CD14-positive monocyte (primary cell): ENCODE measurements at regions not wholly inside any gene's neighbourhood (a gene's known extent, or its start where the extent isn't known, plus 50 kb on each side); places are given as distances from the start of the nearest gene placed in this dataset.

Source experiments
- DNase-seq, 3 donors: peaks; one replicate each; pipeline ENCODE4 v3.0.0-alpha.2; 2011 to 2022
- H2AFZ ChIP-seq: 2 replicates; pipeline ENCODE4 v1.6.0; 2012; ENCODE audit warnings: mild to moderate bottlenecking, low read depth, low read length, inconsistent platforms; ENCODE audit not compliant: insufficient read depth, poor library complexity, severe bottlenecking
- H3K27ac ChIP-seq, 2 donors: 1 replicate in 1 of 2; 2 replicates in 1 of 2; pipeline ENCODE4 v1.5.1; 2012 to 2013; ENCODE audit warnings: low read length in 2 of 2, control low read depth in 1 of 2, inconsistent platforms in 1 of 2, low read depth in 1 of 2, mild to moderate bottlenecking in 1 of 2
- H3K27me3 ChIP-seq, 2 donors: one replicate each; pipeline versions ENCODE4 v1.6.0 to v1.6.1; 2011 to 2013; ENCODE audit warnings: low read length in 2 of 2; ENCODE audit not compliant: control insufficient read depth in 2 of 2, insufficient read depth in 2 of 2
- H3K36me3 ChIP-seq, 2 donors: replicated peaks in 1 of 2; 1 replicate in 1 of 2; 2 replicates in 1 of 2; pipeline versions ENCODE4 v1.5.1 to v1.6.1; 2012 to 2013; ENCODE audit warnings: low read length in 2 of 2, control low read depth in 1 of 2, inconsistent platforms in 1 of 2, mild to moderate bottlenecking in 1 of 2; ENCODE audit not compliant: insufficient read depth in 2 of 2, control insufficient read depth in 1 of 2
- H3K4me1 ChIP-seq, 2 donors: 1 replicate in 1 of 2; 2 replicates in 1 of 2; pipeline versions ENCODE4 v1.5.1 to v1.6.1; 2012 to 2013; ENCODE audit warnings: low read length in 2 of 2, control low read depth in 1 of 2, inconsistent platforms in 1 of 2, mild to moderate bottlenecking in 1 of 2, moderate library complexity in 1 of 2; ENCODE audit not compliant: insufficient read depth in 2 of 2, control insufficient read depth in 1 of 2
- H3K4me2 ChIP-seq: replicated peaks from 2 replicates; pipeline ENCODE3; 2012; ENCODE audit warnings: low read length, moderate library complexity, mild to moderate bottlenecking; ENCODE audit not compliant: poor library complexity, severe bottlenecking; ENCODE audit errors: extremely low read depth
- H3K4me3 ChIP-seq, 3 experiments: fragments of 200-600 bp in 1 of 3; sonication (generic) in 1 of 3; replicated peaks in 1 of 3; 1 replicate in 2 of 3; 2 replicates in 1 of 3; pipeline ENCODE4 v1.5.1; 2011 to 2013; ENCODE audit warnings: low read length in 3 of 3, mild to moderate bottlenecking in 3 of 3, control low read depth in 2 of 3, low read depth in 2 of 3, inconsistent platforms in 1 of 3, moderate library complexity in 1 of 3
- H3K79me2 ChIP-seq: 2 replicates; pipeline ENCODE4 v1.6.0; 2012; ENCODE audit warnings: mild to moderate bottlenecking, control low read depth, inconsistent platforms, low read length, moderate library complexity; ENCODE audit not compliant: insufficient read depth
- H3K9ac ChIP-seq: 2 replicates; pipeline ENCODE4 v1.6.0; 2017; ENCODE audit warnings: low read length, mild to moderate bottlenecking; ENCODE audit not compliant: insufficient read depth, poor library complexity, severe bottlenecking
- H3K9me3 ChIP-seq, 2 donors: replicated peaks in 1 of 2; 1 replicate in 1 of 2; 2 replicates in 1 of 2; pipeline versions ENCODE4 v1.5.1 to v1.6.1; 2012 to 2013; ENCODE audit warnings: low read length in 2 of 2, control low read depth in 1 of 2; ENCODE audit not compliant: control insufficient read depth in 1 of 2, insufficient read depth in 1 of 2
- H4K20me1 ChIP-seq: 2 replicates; pipeline ENCODE4 v1.6.0; 2012; ENCODE audit warnings: mild to moderate bottlenecking, low read length, control low read depth, moderate library complexity; ENCODE audit not compliant: insufficient read depth
- H3K27ac Mint-ChIP-seq, 7 donors: one replicate each; pipeline ENCODE4 v1.8.0; 2020; ENCODE audit warnings: mild to moderate bottlenecking in 7 of 7, mixed read lengths in 7 of 7, moderate library complexity in 6 of 7, inconsistent platforms in 2 of 7
- H3K27me3 Mint-ChIP-seq, 3 donors: one replicate each; pipeline ENCODE4 v1.8.0; 2021 to 2022; ENCODE audit warnings: low read depth in 3 of 3, mild to moderate bottlenecking in 3 of 3, mixed read lengths in 3 of 3, moderate library complexity in 3 of 3, inconsistent platforms in 1 of 3
- H3K36me3 Mint-ChIP-seq, 2 donors: one replicate each; pipeline ENCODE4 v1.8.0; 2020; ENCODE audit warnings: mixed read lengths in 2 of 2, inconsistent platforms in 1 of 2, mild to moderate bottlenecking in 1 of 2
- H3K4me1 Mint-ChIP-seq: one replicate; pipeline ENCODE4 v1.8.0; 2020; ENCODE audit warnings: mild to moderate bottlenecking, mixed read lengths
- H3K4me3 Mint-ChIP-seq, 2 donors: one replicate each; pipeline ENCODE4 v1.8.0; 2020; ENCODE audit warnings: mild to moderate bottlenecking in 2 of 2, mixed read lengths in 2 of 2, moderate library complexity in 1 of 2
- H3K9me3 Mint-ChIP-seq, 7 donors: one replicate each; pipeline ENCODE4 v1.8.0; 2020 to 2022; ENCODE audit warnings: mixed read lengths in 7 of 7, mild to moderate bottlenecking in 6 of 7, moderate library complexity in 6 of 7, inconsistent platforms in 2 of 7
- WGBS: methylation state at CpG from one replicate; pipeline ENCODE4 v1.1.5; 2013; ENCODE audit warnings: missing lambda C conversion rate; ENCODE audit not compliant: insufficient coverage; 5-methylcytosine and 5-hydroxymethylcytosine counted together
- intact Hi-C, 2 donors: fragments of 100-400 bp; cut with micrococcal nuclease; formaldehyde crosslinking; loops; one replicate each; pipeline versions ENCODE4 v1.15.0 to v1.15.1; 2023
- TF ChIP-seq, protein P1 (sequence below): fragments of 200-600 bp; IDR thresholded peaks from one replicate; pipeline ENCODE4 v1.8.0; 2022; ENCODE audit warnings: antibody characterized with exemption, mild to moderate bottlenecking

DNA sequence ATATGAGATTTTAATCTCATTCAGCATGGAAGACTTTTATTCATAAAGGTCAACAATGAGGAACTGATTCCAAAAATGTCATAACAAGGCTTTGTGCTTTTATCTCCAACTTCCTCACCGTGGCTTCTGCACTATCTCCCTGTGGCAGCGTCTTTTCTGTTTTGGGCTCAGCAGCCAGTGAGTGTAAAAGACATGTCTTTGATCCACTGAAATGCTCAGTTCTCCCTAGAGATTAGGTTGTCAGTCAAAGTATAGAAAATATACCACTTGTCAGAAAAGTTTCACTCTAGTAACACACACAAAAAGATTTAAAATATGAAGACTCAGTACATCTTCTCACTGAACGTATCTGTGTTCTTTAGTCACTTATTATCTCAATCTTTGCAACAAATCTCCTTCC, 901.8 kb upstream of the ZWINT start:
- no peaks in the 10 kb centered on the region for H3K9me3 ChIP-seq
- no peak overlapping the region for H3K4me3 ChIP-seq
- H3K27ac ChIP-seq, result no peak overlapping the region
- H2AFZ ChIP-seq, result no peak overlapping the region
- H3K4me2 ChIP-seq, result no peak overlapping the region
- no peaks in the 10 kb centered on the region for H3K4me1 ChIP-seq
- intact Hi-C loops, result no loop called here
- no peaks in the 10 kb centered on the region for H3K79me2 ChIP-seq
- H3K27me3 Mint-ChIP-seq, result peaks cover 0 to 2% (median 0%) of the 10 kb centered on the region in 3 donors
- no peak overlapping the region for H3K27ac Mint-ChIP-seq
- H3K9me3 Mint-ChIP-seq, result peaks cover 0 to 3% (median 2%) of the 10 kb centered on the region in 7 donors
- DNase-seq, result no peak
- H4K20me1 ChIP-seq, result no peaks in the 10 kb centered on the region
- H3K36me3 ChIP-seq, result no peaks in the 10 kb centered on the region
- H3K9ac ChIP-seq, result no peak overlapping the region
- TF ChIP-seq, protein P1, sequence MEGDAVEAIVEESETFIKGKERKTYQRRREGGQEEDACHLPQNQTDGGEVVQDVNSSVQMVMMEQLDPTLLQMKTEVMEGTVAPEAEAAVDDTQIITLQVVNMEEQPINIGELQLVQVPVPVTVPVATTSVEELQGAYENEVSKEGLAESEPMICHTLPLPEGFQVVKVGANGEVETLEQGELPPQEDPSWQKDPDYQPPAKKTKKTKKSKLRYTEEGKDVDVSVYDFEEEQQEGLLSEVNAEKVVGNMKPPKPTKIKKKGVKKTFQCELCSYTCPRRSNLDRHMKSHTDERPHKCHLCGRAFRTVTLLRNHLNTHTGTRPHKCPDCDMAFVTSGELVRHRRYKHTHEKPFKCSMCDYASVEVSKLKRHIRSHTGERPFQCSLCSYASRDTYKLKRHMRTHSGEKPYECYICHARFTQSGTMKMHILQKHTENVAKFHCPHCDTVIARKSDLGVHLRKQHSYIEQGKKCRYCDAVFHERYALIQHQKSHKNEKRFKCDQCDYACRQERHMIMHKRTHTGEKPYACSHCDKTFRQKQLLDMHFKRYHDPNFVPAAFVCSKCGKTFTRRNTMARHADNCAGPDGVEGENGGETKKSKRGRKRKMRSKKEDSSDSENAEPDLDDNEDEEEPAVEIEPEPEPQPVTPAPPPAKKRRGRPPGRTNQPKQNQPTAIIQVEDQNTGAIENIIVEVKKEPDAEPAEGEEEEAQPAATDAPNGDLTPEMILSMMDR, result no peak
- no peaks in the 10 kb centered on the region for H3K27me3 ChIP-seq
- no peaks in the 10 kb centered on the region for H3K36me3 Mint-ChIP-seq
- WGBS, result no CpG with 5 or more reads among the region's 3 CpGs
- no peak overlapping the region for H3K4me3 Mint-ChIP-seq
- no peaks in the 10 kb centered on the region for H3K4me1 Mint-ChIP-seq

DNA sequence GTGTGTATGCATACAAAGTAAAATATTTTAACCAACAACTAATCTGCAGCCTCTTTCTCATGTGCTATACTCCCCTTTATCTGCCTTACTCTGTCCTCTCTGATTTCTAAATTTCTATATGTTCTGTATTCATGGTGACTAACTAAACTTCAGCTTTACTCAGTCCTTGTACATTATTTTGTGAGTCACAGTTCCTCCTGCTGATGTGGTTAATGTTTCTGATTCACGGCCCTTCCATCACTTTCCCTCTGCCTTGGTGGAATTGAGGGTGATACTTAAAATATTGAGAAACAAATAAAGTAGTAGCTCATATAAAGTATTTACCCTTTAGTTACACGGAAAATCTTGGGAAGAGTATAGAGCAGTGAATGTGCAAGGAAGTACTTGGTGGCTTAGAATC, 899.1 kb upstream of the ZWINT start:
- no peak for DNase-seq
- H3K27ac ChIP-seq, result no peak overlapping the region
- intact Hi-C loops, result no loop called here
- H3K4me3 ChIP-seq, result no peak overlapping the region
- no peaks in the 10 kb centered on the region for H3K4me1 ChIP-seq
- H2AFZ ChIP-seq, result no peak overlapping the region
- Mint-ChIP-seq H3K36me3 (no peaks in the 10 kb centered on the region), H3K27ac (no peak overlapping the region), H3K9me3 (peaks cover 0 to 3% (median 3%) of the 10 kb centered on the region in 7 donors), H3K4me3 (no peak overlapping the region), H3K4me1 (no peaks in the 10 kb centered on the region), H3K27me3 (peaks cover 0 to 2% (median 0%) of the 10 kb centered on the region in 3 donors)
- H3K27me3 ChIP-seq, result no peaks in the 10 kb centered on the region
- H3K4me2 ChIP-seq, result no peak overlapping the region
- TF ChIP-seq, protein P1, result no peak
- no peaks in the 10 kb centered on the region for H3K9me3 ChIP-seq
- no CpG with 5 or more reads among the region's 2 CpGs for WGBS
- no peaks in the 10 kb centered on the region for H3K79me2 ChIP-seq
- H4K20me1 ChIP-seq, result no peaks in the 10 kb centered on the region
- no peaks in the 10 kb centered on the region for H3K36me3 ChIP-seq
- H3K9ac ChIP-seq, result no peak overlapping the region
